HG03196 (cell line): ENCODE measurements at regions not wholly inside any gene's neighbourhood (a gene's known extent, or its start where the extent isn't known, plus 50 kb on each side); places are given as distances from the start of the nearest gene placed in this dataset.

Experiments
- ATAC-seq: cut with Tn5 transposase; IDR thresholded peaks from one replicate; pipeline ENCODE4 v1.9.1; 2021; ENCODE audit not compliant: unreplicated experiment

DNA sequence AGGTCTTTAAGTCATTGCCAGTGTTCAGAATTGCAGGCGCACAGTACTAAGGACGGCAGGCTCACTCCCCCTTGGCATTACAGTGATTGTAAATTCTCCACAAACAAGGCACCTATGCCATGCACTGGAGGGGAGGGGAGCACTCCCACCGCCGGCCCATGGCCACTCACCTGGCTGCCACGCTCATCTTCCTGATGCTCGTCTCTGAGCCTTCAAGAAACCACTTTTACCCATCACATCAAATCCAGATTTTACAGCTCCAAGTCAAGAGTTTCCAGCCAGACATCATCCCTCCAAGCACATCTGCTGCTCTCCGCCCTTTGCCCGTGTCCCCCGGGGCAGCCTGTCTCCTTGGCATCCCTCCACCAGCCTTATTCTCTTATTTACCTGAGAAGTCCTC lies 350.2 kb upstream of the SHH start:
- no peak for ATAC-seq

DNA sequence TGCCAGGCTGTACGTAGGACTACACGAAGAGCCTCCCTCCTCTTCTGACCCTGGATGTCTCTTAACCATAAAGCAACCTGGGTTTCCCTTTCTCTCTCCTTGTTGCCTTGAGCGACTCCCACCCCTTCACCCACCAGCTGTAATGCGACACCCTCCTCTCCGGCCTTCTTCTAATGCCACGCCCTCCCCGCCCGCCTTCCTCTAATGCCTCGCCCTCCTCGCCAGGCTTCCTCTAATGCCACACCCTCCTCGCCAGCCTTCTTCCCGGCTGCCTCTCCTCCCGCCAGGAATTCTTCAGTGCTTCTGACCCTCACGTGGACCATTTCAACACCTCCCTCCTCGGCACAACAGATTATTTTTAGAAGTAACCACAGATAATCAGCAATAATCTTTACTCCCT lies 348.5 kb upstream of the SHH start:
- ATAC-seq: no peak

DNA sequence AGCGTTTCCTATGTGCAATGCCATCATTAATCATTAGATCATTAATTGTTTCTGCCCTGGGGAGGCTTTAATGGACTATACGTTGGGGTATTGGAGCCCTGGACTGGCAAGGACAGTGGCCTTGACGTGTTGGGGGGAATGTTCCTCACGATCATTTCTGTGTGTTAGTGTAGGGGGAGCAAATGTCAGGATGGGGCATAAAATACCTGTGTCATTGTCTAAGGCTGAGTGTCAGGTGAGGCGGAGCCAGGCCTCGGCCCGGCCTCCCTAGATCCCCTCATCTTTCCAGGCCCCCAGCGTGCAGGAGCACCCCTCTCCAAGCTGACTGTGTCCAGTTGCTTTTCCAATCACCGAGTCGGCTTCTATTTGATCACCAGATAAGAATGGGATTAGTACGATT lies 346.4 kb upstream of the SHH start:
- no peak for ATAC-seq

DNA sequence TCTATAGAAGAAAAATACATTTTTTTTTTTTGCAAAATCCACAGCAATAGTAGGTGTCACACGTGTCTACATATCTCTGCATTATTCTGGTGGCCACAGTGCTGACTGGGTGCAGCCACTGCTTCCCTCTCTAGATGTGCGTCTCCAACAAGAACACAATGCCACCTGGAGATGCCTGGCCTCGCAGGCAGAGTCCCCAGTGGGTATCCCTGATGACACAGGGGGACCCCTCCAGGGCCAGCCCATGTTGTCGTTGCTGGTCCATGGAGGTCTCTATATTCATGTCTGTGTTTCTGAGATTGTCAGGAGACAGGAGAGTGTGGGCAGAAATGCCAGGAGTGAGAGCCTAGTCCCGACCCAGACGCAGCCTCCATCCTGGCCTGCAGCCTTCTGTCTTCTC lies 345.9 kb upstream of the SHH start:
- no peak for ATAC-seq

DNA sequence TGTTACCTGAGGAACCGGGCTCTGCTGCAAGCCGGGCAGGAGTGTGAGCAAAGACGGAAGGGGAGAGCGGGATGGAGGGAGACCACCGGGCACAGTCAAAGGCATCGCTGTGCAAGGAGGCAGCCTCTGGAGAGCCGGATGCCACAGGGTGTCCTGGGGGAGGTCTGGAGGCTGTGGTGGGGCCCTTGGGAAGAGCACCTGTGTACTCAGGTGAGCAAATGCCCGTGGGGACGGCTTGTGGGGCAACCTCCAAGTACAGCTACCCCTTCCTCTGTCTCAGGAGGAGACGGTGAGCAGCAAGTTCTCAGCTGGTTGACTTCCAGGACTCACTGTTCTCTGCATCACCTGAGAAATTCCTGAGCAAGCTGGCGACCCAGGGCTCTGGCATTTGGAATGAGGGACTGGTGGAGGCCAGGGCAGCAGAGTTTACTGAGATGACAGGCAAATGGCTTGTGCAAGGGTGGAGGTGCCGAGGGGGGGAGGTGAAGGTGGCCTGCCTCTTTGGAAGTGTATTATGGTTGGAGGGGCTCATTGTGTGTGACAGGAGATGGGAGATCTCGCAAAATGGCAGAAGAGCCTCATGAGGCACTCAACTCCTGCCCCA lies 345.2 kb upstream of the SHH start:
- ATAC-seq: no peak

DNA sequence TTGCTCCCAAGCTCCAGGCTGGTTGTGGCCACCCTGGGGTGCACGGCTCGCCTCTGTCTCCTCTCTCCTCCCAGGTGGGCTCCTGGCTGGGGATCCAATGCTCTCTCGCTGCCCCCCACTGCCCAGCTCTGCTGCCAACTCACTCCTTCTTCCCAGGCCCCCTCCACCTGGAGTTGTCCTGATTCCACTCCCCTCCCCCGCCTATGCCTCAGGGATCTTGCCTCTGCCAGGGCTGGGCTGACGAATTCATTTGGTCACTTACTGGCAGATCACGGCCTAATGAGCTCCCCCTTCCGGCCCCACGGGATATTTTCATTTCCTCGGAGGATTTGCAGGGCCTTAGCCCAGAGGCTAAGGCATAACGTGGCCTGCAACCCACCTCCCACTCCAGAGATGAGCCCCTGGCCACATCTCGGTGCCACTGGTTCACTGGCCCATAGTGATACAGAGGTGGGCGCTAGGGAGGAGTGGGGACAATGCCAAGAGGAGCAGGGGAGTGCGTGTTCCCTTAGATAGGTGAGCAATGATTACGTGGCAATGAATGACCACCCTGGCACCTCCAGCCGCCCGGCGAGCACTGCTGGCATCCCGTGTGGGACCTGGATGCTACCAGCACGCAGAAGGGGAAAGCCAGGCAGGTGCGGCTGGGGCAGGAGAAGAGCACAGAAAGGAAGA lies 344.6 kb upstream of the SHH start:
- no peak for ATAC-seq

DNA sequence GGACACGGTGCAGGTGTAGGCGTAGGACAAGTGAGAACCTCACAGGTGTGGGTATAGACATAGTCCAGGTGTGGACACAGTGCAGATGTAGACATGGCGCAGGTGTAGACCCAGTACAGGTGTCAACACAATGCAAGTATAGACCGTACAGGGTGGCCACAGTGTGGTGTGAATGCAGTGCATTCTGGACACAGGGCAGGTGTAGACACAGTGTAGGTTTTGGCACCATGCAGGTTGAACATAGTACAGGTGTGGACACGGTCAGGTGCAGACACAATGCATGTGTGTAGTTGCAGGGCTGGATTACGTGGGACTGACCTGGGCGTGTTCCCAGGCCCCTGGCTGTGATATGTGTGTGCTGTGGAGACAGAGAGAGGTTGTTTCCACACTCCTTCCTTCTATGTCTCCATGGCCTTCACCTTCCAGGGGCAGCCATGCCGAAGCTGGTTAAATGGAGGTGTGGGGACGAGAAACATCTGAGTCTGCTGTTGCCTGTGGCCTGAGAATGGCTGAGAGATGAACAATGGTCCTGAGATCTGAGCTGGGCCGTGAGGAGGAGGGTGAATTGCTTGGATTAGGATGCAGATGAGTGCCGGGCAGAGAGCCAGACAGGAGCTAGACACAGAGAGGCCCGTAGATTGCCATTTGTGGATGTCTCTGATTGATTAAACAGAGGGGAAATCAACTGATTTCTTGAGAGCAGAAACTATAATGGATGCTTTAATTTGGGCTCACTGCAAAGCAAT lies 343.9 kb upstream of the SHH start:
- ATAC-seq: no peak

DNA sequence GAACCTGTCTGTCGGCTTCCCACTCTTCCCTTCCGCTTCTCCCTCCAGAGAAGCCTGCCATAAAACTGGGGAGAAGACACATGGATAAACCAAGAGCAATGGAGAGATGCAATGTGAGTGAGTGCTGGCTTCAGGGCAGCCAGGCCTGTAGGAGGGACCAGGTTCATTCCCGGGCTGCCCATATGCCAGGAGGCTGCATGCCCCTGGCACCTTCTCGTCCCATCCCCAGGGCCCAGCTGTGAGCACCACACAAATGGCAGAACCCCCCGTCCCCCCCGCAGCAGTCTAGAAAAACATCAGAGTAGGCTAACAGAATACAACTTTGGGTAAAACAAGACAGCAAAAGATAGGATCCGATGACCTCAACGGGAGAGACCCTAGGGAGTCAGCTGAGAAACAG lies 341.3 kb upstream of the SHH start:
- ATAC-seq: no peak

DNA sequence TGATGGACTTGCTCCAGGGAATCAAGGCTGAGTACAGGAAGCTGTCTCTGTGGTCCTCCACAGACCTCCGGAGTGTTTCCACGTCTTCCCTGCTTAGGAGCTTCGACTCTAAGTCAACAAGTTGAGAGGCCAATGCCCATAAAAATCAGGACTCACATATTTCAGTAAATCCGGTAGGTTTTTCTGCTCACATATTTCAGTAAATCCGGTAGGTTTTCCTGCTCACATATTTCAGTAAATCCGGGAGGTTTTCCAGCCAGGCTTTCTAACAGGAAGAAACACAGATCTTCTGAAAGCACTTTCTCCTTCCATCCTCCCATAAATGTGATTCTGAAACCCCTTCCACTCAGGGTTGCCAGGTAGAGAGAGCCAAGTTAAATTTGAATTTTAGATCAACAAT lies 340.1 kb upstream of the SHH start:
- ATAC-seq: no peak

DNA sequence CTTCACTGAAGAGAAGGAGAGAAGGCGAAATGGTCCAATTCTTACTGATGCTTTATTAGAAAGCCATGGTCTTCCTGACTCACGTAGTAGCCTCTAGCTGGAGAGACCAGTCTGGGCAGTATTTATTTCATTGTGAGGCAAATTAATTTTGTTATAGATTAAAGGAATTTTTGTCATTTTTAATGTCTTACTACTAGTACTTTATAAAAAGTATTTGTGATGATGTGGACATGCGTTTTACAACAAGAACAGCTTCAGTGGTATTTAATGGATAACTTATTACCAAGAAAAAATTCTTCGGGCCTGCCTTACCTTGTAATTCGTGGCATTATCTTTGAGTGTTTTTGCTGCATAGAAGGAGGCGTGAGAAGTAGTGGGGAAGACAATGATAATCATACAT lies 339.4 kb upstream of the SHH start:
- ATAC-seq: no peak

DNA sequence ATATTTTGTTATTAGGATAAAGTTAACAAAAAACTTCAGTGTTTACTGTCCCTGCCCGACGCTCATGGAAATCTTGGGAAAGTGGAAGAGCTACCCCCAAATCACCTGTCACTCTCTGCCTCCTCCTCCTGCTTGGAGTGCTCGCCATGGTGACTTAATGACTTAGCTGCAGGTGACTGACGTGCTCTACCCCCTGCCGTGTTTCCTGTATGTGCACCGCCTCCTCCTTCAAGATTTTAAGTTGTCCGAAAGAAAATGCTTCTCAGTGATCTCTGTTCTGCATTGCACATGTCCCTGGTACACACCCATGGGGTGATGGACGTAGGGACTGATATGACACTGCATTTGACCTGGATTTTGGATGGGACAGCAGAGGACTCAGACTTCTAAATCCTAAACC lies 338.8 kb upstream of the SHH start:
- no peak for ATAC-seq

DNA sequence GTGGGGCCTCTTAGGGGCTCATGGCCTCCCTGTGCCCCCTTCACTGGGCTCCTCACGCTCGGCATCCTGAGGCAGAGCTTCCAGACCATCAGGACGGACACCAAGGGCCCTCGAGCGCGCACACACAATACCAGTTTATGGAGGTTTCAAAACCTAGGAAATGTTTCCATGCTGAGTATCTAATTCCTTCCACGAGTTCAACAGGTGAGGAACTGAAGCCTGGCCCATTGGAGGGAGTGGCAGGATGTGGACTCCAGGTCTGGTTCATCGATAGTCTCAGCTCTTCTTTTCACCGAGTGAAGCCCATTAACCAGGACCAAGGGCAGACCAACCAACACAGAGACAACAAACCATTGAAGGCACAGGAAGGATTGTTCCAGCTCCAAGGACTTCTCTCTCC lies 336.7 kb upstream of the SHH start:
- ATAC-seq: no peak

DNA sequence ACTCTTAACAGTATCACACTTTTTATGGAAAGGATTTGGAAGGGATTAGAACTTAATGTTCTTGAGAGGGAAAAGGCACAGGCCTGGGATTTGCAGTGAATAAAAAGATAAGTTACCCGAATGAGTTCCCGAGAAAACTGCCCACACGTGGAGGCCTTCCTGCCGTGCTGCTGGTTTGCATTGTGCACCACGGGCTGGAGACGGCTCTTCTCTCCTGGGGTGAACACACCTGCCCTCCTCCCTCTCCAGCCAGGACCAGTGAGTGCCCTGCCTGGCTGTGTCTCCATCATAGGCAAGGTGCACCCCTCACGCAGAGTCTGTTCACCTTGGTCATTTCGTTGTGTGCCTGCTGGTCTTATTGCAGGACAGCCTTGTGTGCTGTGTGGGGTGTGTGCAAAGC lies 336.3 kb upstream of the SHH start:
- no peak for ATAC-seq

DNA sequence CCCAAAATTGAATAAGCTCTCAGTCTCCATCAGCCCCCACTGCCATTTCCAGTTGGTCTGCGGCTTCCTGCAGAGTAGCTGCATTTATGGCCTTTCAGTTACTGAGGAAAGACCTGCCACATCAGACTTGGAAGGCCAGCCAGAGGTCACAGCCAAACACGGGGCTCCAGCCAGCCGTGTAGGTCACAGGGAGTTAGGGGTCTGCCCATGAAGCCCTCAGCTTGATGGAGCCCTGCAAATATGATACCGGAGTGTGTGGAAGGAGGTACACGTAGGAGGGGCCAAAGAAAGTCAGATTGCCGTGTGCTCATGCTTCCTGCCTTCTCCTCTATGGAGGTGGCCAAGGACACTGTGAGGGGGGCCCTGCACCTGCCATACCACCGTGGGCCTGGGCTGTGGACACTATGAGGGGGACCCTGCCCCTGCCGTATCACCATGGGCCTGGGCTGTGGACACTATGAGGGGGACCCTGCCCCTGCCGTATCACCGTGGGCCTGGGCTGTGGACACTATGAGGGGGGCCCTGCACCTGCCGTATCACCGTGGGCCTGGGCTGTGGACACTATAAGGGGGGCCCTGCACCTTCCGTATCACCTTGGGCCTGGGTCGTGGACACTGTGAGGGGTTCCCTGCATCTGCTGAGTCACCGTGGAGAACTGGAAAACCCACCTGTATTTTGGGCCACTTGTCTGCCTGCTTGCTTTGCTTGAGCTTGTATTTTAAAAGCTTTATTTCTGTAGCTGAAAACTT lies 335.7 kb upstream of the SHH start:
- ATAC-seq: no peak

DNA sequence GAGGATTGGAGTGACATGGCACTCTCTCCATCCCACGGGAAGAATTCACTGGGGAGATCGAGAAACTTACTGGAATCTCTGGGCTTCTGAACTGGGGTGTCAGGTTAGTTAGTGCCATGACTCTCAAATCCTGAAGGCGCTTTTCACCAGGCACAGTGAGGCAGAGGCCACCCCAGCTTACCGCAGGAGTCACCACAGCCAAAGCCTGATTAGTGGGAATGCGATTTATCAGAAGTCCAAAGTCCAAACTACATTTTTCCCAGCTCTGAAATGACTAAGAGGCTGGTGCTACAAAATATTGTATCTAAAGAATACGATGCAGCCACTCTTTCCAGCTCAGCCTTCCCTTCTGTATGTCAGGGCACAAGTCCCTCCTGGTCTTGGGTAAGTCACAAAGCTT lies 334.8 kb upstream of the SHH start:
- ATAC-seq: no peak

DNA sequence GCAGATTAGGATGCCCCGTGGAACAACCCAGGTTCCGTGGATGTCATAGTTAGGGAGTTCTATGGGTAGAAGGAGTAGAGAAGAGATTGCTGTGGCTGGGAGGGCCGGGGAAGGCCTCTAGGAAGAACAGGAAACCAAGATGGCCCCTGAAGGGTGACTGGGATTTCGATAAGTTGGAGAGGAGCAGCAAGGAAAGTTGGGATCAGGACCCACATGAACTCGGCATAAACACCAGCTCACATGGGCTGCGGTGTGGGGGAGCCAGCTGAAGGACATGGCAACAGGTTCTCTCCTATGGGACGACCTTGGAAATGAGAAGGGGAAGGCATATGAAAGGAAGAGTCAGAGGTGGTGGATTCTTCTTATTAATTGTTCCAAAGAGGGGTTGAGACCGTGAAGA lies 333.7 kb upstream of the SHH start:
- ATAC-seq: no peak

DNA sequence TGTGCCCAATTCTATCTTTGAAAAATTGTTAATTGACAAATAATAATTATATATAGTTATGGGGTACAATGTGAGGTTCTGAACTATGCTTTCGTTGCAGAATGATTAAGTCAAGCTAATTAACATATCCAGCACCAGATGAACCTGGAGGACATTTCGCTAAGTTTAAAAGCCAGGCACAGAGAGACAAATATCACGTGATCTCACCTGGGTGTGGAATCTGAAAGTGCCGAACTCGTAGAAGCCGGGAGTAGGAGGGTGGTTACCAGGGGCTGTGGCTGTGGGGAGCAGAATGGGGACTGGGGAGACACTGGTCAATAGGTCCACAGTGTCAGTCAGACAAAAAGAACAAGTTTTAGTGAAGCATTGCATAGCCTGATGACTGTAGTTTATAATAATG lies 332.9 kb upstream of the SHH start:
- ATAC-seq: no peak

DNA sequence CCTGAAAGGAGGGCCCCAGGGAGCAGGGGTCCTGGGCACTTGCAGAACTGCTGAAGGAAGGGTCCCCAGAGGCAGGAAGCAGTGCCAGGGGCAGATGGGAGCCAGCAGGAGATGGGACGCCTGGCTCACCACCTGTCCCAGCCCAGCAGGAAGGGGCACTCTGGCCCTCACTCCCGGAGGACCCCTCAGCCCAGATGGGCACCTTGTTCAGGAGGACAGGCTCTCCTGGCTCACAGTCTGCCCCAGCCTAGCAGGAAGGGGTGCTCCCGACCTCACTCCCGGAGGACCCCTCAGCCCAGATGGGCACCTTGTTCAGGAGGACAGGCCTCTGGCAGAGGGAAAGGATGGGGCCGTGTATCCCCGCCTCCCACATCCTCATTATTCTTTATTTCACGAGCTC lies 331.4 kb upstream of the SHH start:
- no peak for ATAC-seq

DNA sequence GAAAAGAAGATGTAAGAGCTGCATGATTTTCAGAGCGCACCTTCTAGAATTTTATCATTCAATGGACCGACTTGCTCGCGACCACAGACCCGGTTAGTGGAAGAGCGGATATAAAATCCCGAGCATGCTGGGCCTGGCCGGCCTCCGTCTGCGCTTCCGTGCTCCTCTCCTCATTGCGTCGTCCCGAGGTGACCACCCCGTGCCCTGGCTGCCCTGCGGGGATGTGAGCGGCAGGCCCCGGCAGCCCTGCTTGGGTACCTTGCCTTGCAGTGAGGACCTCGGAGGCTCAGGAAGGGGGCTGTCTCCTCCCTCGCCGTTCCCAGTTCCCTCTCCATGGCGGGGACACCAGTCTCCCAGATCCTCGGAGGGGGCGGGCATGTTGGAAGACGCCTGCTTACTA lies 330.9 kb upstream of the SHH start:
- ATAC-seq: no peak

DNA sequence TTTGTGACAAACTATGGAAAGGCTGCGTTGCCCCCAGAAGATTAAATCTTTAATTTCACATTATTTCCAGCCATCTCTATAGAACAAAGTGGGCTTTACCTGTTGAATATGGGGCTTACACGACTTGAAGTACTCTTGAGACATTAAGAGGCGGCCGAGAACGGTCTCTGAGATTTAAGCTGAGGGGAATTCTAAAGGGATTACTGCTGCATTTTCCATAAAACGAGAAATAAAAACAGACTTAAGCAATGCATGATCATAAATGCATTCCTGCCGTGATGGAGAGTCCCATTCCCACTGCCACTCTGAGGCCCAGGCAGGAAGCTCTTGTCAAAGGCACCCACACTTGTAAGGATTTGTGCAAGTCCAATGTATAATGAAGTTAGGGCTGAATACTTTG lies 329.7 kb upstream of the SHH start:
- no peak for ATAC-seq

DNA sequence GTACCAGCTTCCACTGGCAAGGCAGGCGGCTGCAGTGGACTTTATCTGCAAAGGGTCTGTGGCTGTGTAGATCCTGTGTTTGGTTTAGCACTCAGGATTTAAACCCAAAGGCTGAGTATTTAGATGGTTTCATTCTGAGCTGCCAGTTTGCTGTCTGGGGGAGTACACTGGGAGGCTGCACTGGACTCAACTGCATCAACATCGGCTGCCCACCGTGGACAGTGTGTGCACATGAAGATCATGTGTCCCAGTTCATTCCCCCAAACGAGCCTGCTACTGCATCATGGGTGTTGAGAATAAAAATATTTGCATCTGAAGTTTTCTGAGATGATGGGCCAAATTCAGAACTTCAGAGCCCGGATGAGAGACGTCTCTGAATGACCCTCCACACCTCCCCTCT lies 328.6 kb upstream of the SHH start:
- no peak for ATAC-seq

DNA sequence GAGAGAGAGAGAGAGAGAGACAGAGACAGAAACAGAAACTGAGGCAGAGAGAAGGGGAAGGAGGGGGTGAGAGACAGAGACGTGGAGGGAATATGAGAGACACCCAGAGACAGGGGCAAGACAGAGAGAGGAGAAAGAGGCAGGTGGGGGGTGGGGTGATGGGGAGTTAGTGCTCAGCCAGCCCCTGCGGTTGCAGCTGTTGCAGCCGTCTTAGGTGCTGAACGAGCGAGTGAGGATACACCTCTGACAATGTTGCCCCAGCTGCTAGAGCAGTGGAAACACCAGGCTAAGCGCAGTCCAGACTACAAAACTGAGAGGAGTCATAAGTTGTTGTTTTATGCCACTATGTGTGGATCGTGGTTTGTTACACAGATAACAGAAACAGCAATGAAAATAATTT lies 328.2 kb upstream of the SHH start:
- no peak for ATAC-seq
